ENCODE measurements at regions not wholly inside any gene's neighbourhood (a gene's known extent, or its start where the extent isn't known, plus 50 kb on each side); places are given as distances from the start of the nearest gene placed in this dataset.

DNA sequence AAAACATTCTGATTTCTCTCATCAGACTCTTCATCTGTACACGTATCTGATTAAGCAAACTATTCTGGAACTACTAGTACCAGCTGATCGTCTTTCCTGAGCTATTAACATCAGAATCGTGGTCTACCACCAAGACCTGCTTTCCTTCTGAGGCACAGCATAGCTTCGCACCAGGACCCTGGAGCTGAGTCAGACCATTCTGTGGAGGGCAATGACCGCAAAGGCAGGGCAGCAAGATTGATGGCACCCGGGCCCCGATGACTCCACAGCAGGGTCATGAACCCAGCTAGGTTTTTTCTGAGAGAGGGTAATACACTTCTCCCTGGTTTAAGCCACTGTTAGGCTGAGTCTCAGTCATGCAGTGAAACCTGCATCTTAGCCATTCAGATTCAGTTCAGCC lies 158.7 kb upstream of the GPR12 start:
- ATAC-seq (no peak), DNase-seq (no peak)
- no peaks in the 10 kb centered on the region for H3K9me3 Mint-ChIP-seq (ENCODE audit: insufficient read depth)
- H3K4me1 Mint-ChIP-seq (ENCODE audit: low read depth): peaks cover 7% of the 10 kb centered on the region
- peaks cover 12% of the 10 kb centered on the region for H3K27me3 Mint-ChIP-seq (ENCODE audit: low read depth)
- H3K27ac Mint-ChIP-seq: no peak overlapping the region
- ChIA-PET CTCF (interaction anchor here (0.7 to 2.7 kb wide), 4 partner anchors 11 to 327 kb away, joined by 3 to 14 read pairs (median 3); no protein-coding TSS in a partner anchor), POLR2A (no interaction called here)
- no peak overlapping the region for H3K4me3 Mint-ChIP-seq
- no peaks in the 10 kb centered on the region for H3K36me3 Mint-ChIP-seq (ENCODE audit: low read depth)

DNA sequence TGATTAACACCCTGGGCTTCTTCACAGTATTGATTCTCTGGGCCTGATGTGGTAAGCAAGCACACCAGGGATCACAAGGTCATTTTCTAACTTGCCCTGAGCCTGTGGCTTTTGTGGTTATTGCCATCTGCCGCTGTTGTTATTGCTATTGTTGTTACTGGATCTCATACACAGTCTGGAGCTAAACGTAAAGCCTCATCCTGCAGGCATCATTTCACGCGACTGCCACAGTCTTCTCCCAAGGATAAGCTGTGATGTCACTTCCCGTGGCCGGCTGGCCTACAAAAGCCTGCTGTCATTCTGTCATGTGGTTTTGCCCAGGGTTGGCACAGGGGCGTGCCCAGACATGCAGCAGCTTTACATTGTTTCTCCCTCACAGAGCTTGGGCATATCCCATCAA lies 154.0 kb upstream of the GPR12 start:
- Mint-ChIP-seq H3K9me3 (ENCODE audit: insufficient read depth) (no peaks in the 10 kb centered on the region), H3K4me1 (ENCODE audit: low read depth) (peaks cover 7% of the 10 kb centered on the region), H3K36me3 (ENCODE audit: low read depth) (no peaks in the 10 kb centered on the region), H3K27me3 (ENCODE audit: low read depth) (peaks cover 2% of the 10 kb centered on the region), H3K4me3 (no peak overlapping the region), H3K27ac (no peak overlapping the region)
- CTCF ChIA-PET: interaction anchor here (0.8 to 1.6 kb wide), 5 partner anchors 14 to 216 kb away, joined by 3 to 10 read pairs (median 5); no protein-coding TSS in a partner anchor
- ATAC-seq (peak; percentile 42), DNase-seq (peak; percentile 32)
- POLR2A ChIA-PET: no interaction called here

DNA sequence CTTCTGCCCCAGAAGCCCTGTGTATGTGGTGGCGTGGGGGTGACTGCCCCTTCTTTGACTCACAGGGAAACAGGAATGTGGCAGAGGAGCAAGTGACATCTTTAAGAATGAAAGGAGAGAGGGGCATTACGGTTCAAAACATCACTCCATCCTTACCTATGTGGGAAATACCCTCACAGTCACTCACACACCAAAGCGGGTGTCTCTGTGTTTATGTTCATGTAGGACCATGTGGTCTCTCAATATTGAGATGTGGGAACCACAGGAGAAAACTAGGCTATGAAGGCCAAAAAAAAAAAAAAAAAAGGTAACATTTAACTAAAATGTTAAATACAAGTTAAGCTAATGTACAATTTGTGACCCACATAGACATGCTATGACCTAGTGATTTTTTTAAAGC lies 153.6 kb upstream of the GPR12 start:
- no peak overlapping the region for H3K4me3 Mint-ChIP-seq
- peaks cover 7% of the 10 kb centered on the region for H3K4me1 Mint-ChIP-seq (ENCODE audit: low read depth)
- H3K36me3 Mint-ChIP-seq (ENCODE audit: low read depth): no peaks in the 10 kb centered on the region
- ATAC-seq (no peak), DNase-seq (no peak)
- no peaks in the 10 kb centered on the region for H3K9me3 Mint-ChIP-seq (ENCODE audit: insufficient read depth)
- POLR2A ChIA-PET: no interaction called here
- CTCF ChIA-PET: interaction anchor here (1.1 to 1.6 kb wide), 2 partner anchors 15 to 41 kb away, joined by 4 to 5 read pairs; no protein-coding TSS in a partner anchor
- H3K27ac Mint-ChIP-seq: no peak overlapping the region
- H3K27me3 Mint-ChIP-seq (ENCODE audit: low read depth): peaks cover under 1% of the 10 kb centered on the region

DNA sequence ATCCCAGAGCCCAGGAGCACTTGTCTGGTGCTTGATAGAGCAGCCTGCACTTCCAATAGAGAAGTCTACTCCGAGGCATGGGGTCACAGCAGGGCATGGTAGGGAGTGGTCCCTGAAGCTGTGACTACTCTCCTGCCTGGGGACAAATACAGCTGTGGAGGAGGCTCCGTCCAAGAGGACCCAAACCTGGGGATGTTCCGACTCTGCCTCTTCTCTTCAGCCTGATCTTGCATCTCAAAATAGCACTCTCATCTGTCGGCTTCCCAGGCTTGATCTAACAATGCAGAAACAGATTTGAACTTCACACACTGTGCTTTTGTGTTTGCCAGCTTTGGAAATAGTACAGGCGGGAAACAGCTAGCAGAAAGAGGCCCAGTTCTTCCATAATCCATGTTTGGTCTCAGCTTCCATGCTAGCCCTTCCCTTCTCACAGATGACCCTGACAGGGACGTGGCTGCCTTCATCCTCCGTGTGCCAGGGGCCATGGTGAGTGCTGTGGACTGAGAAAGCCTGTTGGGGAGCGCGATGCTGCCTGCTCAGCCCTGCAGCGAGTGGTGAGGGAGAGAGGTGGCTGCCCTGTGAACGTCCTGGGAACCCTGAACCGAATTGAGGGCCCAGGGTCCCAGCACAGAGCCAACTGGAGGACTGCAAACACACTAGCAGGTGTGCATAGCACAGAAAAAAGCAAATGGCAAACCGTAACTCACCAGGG lies 150.3 kb upstream of the GPR12 start:
- peaks cover 13% of the 10 kb centered on the region for H3K27me3 Mint-ChIP-seq (ENCODE audit: low read depth)
- no peaks in the 10 kb centered on the region for H3K9me3 Mint-ChIP-seq (ENCODE audit: insufficient read depth)
- CTCF ChIA-PET: interaction anchor here (1.0 kb wide), 1 partner anchor 19 kb away, joined by 5 read pairs; no protein-coding TSS in a partner anchor
- no peak for ATAC-seq
- no peak for DNase-seq
- peaks cover 7% of the 10 kb centered on the region for H3K4me1 Mint-ChIP-seq (ENCODE audit: low read depth)
- no peak overlapping the region for H3K27ac Mint-ChIP-seq
- no peaks in the 10 kb centered on the region for H3K36me3 Mint-ChIP-seq (ENCODE audit: low read depth)
- H3K4me3 Mint-ChIP-seq: no peak overlapping the region
- POLR2A ChIA-PET: no interaction called here

DNA sequence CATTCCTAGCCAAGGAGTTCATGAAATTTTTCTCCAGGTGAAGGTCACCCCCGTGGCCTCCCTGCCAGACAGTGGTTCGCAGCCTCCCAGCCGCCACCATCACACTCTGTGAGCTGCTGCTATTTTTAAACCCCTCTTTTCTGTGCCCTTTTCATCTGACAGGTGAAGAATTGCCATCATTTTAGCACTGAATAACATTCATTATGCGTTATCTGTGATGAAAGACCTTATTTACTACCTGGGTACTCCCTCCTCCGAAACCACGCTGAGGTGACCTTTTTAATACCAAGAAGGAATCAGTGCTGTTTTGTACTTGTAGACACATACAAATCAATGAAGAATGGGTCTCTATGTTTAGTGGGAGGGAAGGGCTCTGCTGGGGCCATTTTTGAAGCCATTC lies 148.9 kb upstream of the GPR12 start:
- Mint-ChIP-seq H3K4me1 (ENCODE audit: low read depth) (peaks cover under 1% of the 10 kb centered on the region), H3K27me3 (ENCODE audit: low read depth) (peaks cover 16% of the 10 kb centered on the region), H3K36me3 (ENCODE audit: low read depth) (no peaks in the 10 kb centered on the region), H3K4me3 (no peak overlapping the region), H3K27ac (no peak overlapping the region), H3K9me3 (ENCODE audit: insufficient read depth) (no peaks in the 10 kb centered on the region)
- ATAC-seq (no peak), DNase-seq (no peak)
- POLR2A ChIA-PET: no interaction called here
- CTCF ChIA-PET: interaction anchor here (1.0 to 2.0 kb wide), 2 partner anchors 21 kb away, joined by 5 to 6 read pairs; no protein-coding TSS in a partner anchor

DNA sequence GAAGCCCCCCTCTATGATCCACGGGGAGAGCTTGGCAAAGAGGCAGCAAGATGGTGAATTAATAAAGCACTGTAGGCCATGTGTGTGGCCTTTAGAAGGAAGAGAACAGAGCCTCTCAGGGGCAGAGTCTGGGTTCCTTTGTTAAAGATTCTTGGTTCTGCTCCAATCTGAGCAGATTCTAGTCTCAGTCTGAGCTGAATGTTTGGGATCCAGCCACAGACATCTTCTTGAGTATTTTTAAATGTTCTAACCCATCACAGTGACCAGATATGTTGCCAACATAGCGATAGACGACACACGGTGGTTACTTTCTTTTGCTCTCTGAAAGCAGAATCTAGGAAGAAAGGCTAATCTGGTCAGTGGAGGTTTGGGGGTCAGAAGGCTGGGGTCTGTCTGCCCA lies 147.5 kb upstream of the GPR12 start:
- POLR2A ChIA-PET: no interaction called here
- Mint-ChIP-seq H3K4me3 (no peak overlapping the region), H3K36me3 (ENCODE audit: low read depth) (no peaks in the 10 kb centered on the region)

DNA sequence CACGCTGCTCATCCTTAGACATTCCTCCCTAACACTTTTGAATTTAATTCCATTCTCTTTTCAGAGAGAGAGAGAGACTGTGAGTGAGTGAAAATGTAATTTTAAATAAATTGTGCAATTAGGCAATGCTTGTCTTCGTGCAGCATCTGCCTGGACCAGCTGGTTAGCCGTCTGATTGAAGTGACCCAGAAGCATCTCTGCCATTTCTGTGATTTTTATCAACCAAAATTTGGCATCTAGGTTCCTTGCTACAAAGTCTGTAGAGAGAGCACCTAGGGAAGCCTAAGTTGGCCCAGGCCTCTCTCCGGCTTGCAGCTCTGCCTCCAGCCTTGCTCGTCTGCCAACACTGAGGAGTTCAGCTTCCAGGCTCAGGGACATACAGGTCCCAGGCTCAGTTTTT lies 138.6 kb upstream of the GPR12 start:
- Mint-ChIP-seq H3K36me3 (ENCODE audit: low read depth) (no peaks in the 10 kb centered on the region), H3K27me3 (ENCODE audit: low read depth) (peaks cover 9% of the 10 kb centered on the region), H3K27ac (no peak overlapping the region), H3K4me1 (ENCODE audit: low read depth) (peaks cover 5% of the 10 kb centered on the region), H3K4me3 (no peak overlapping the region), H3K9me3 (ENCODE audit: insufficient read depth) (no peaks in the 10 kb centered on the region)
- no peak for DNase-seq
- ATAC-seq: no peak
- CTCF ChIA-PET: no interaction called here
- POLR2A ChIA-PET: no interaction called here

More for the DNA sequence above, 147.5 kb upstream of the GPR12 start:
- CTCF ChIA-PET: interaction anchor here (2.0 kb wide), 1 partner anchor 22 kb away, joined by 6 read pairs; no protein-coding TSS in a partner anchor
- Mint-ChIP-seq H3K9me3 (ENCODE audit: insufficient read depth) (no peaks in the 10 kb centered on the region), H3K27ac (no peak overlapping the region), H3K27me3 (ENCODE audit: low read depth) (peaks cover 22% of the 10 kb centered on the region), H3K4me1 (ENCODE audit: low read depth) (no peaks in the 10 kb centered on the region)
- ATAC-seq: no peak
- no peak for DNase-seq

DNA sequence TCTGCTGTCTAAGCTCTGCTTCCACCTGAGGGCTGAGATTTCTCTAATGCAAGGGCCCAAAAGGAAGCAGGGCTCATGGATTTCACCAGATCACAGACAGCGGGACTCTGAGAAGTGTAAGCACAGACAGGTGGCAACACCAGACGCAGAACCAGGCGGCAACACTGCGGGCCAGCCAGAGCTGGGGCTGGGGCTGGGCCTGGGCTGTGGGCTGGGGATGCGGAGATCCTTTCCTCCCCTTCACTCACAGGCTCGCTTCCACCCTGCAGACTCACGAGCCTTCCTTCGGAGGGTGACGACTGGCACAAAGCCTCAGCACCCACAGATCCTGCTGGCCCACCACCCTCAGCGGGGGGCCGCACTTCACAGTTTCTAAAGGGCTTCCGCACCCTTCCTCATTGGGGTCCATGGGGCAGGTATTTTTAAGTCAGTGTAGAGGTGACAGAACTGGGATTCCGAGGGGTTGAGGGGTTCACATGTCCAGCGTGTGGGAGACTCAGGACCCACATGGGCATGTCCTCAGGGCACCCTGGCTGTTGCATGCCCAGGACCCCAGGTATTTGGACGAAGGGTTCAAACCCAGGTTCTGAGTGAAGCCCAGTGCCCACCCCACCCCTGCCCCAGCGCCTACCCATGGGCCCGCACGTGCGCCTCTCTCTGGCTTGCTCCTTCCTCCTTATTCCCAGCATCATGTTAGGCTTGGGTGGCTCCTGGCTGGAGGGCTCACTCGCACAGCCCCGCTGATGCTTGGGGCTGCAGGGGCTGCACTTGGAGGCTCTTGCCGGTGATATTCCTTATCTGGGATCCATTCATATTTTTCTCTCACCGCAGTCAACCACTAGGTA lies 137.3 kb upstream of the GPR12 start:
- CTCF ChIA-PET: no interaction called here
- no peak overlapping the region for H3K27ac Mint-ChIP-seq
- DNase-seq: no peak
- POLR2A ChIA-PET: no interaction called here
- H3K9me3 Mint-ChIP-seq (ENCODE audit: insufficient read depth): no peaks in the 10 kb centered on the region
- peaks cover 4% of the 10 kb centered on the region for H3K27me3 Mint-ChIP-seq (ENCODE audit: low read depth)
- H3K4me3 Mint-ChIP-seq: no peak overlapping the region
- no peak for ATAC-seq
- H3K36me3 Mint-ChIP-seq (ENCODE audit: low read depth): no peaks in the 10 kb centered on the region
- H3K4me1 Mint-ChIP-seq (ENCODE audit: low read depth): peaks cover 5% of the 10 kb centered on the region

DNA sequence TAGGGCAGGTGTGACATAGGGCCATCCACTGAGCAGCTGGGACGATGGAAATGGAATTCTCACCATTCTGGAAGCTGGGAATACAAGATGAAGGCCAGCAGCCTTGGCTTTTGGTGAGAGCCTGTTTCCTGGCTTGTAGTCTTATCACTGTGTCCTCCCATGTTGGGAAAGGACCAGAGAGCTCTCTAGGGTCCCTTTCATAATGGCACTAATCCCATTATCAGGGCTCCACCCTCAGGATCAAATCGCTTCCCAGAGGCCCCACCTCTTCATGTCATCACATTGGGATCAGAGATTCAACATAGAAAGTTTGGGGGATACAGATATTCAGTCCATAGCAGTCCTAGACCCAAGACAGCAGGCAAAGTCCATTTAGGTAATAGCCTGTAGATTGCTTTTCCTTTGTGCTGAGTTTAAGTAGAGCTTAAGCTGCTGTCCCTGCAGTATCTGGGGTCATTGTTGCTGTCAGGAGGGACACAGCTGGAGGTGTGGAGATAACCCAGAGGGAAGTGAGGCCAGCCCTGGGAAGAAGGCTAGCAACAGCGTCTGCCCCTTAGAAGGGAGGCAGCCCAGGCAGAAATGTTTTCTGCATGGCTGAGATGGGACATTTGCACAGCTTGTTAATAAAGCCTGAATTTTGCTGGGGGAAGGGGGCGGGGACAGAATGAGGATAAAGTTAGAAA lies 136.5 kb upstream of the GPR12 start:
- H3K9me3 Mint-ChIP-seq (ENCODE audit: insufficient read depth): no peaks in the 10 kb centered on the region
- H3K36me3 Mint-ChIP-seq (ENCODE audit: low read depth): no peaks in the 10 kb centered on the region
- H3K27ac Mint-ChIP-seq: no peak overlapping the region
- POLR2A ChIA-PET: no interaction called here
- ATAC-seq: no peak
- H3K27me3 Mint-ChIP-seq (ENCODE audit: low read depth): peaks cover 4% of the 10 kb centered on the region
- CTCF ChIA-PET: no interaction called here
- no peak overlapping the region for H3K4me3 Mint-ChIP-seq
- H3K4me1 Mint-ChIP-seq (ENCODE audit: low read depth): peaks cover 5% of the 10 kb centered on the region
- no peak for DNase-seq

DNA sequence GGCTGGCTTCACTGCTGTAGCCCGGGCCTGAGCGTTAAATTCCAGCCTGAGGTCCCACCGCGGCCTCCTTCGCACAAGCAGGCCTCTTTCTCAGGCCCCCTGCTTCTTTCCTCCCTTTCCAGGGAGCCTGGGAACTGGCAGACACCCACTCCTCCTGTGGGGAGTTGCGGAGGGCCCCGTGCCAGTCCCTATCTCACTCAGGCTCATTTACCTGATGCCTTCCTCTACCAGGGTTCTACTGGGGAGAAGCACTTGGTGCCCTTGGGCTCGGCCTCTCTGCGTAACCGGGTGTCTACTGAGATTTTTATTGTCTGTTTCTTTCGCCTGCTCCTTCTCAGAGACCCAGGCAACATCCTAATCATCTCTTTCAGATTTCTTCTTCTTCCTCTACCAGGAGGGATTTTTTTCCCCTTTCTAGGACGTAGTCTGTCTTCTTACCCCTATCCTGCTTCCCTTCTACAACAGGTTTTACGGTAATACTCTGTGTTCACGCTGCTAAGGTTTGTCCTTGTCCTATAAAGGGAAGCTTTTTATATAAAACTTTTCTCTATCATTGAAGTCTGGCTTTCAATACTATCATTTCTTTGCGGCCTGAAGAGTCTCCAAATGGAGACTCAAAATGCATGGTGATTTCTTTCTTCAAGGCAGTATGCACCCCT lies 135.4 kb upstream of the GPR12 start:
- Mint-ChIP-seq H3K36me3 (ENCODE audit: low read depth) (no peaks in the 10 kb centered on the region), H3K9me3 (ENCODE audit: insufficient read depth) (no peaks in the 10 kb centered on the region), H3K27me3 (ENCODE audit: low read depth) (peaks cover 4% of the 10 kb centered on the region), H3K4me1 (ENCODE audit: low read depth) (peaks cover 5% of the 10 kb centered on the region), H3K27ac (no peak overlapping the region), H3K4me3 (no peak overlapping the region)
- ChIA-PET CTCF (interaction anchor here (2.2 kb wide), 1 partner anchor 23 kb away, joined by 8 read pairs; no protein-coding TSS in a partner anchor), POLR2A (no interaction called here)
- no peak for ATAC-seq
- DNase-seq: no peak

DNA sequence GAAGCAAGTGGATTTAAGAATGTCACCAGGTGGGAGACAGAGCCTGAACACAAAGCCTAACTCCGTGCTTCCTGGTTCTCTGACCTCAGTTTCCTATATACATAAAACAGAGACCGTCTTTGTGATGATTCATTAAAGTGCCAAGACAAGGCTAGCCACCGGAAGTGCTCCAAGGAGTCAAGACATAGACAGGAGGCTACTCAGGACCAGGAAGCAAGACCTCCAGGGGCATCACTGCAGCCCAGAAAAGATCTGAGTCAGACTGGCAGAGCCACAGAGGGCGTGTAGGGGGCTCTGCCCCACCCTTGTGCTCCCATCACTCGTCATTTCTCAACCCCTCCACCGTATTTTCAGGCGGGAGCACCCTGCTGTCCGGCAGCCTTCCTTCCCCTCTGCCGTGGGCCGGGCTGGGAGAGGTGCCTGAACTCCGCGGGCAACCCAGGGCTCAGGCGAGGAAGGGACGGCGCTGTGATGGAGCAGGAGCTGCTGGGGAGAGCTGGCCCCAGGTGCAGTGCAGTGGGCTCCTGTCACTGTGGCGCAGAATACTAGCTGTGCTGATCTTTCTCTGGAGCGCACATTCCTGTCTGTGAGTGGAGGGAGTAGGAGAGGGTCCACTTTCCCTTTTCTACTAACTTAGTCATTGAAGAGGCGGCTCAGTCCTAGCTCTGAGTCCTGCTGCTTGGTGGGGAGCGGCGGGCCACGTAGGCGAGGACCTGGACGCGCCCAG lies 134.7 kb upstream of the GPR12 start:
- H3K36me3 Mint-ChIP-seq (ENCODE audit: low read depth): no peaks in the 10 kb centered on the region
- no peak overlapping the region for H3K27ac Mint-ChIP-seq
- DNase-seq (no peak), ATAC-seq (no peak)
- ChIA-PET CTCF (interaction anchor here (2.2 kb wide), 1 partner anchor 22 kb away, joined by 8 read pairs; no protein-coding TSS in a partner anchor), POLR2A (no interaction called here)
- H3K9me3 Mint-ChIP-seq (ENCODE audit: insufficient read depth): no peaks in the 10 kb centered on the region
- peaks cover 5% of the 10 kb centered on the region for H3K4me1 Mint-ChIP-seq (ENCODE audit: low read depth)
- H3K4me3 Mint-ChIP-seq: no peak overlapping the region
- H3K27me3 Mint-ChIP-seq (ENCODE audit: low read depth): peaks cover 4% of the 10 kb centered on the region
